BLaER1 treated with 17β-estradiol and CSF1 and Interleukin-3, amounts not matched to agents 10 nM and 100 nM (cell line): ENCODE measurements at regions not wholly inside any gene's neighbourhood (a gene's known extent, or its start where the extent isn't known, plus 50 kb on each side); places are given as distances from the start of the nearest gene placed in this dataset.

Source experiments
- H3K27ac ChIP-seq, 11 experiments: shearing (Covaris generic); formaldehyde crosslinking; 2 replicates each; pipeline ENCODE4 v1.8.1; 2022
- H3K27me3 ChIP-seq, 11 experiments: shearing (Covaris generic); formaldehyde crosslinking; 2 replicates each; pipeline ENCODE4 v1.8.1; 2022
- H3K36me3 ChIP-seq, 11 experiments: shearing (Covaris generic); formaldehyde crosslinking; 2 replicates each; pipeline ENCODE4 v1.8.1; 2022
- H3K4me1 ChIP-seq, 10 experiments: shearing (Covaris generic); formaldehyde crosslinking; 2 replicates each; pipeline ENCODE4 v1.8.1; 2022
- H3K4me2 ChIP-seq, 11 experiments: shearing (Covaris generic); formaldehyde crosslinking; 2 replicates each; pipeline ENCODE4 v1.8.1; 2022
- H3K4me3 ChIP-seq, 10 experiments: shearing (Covaris generic); formaldehyde crosslinking; 2 replicates each; pipeline ENCODE4 v1.8.1; 2022
- H3K9ac ChIP-seq, 11 experiments: shearing (Covaris generic); formaldehyde crosslinking; 2 replicates each; pipeline ENCODE4 v1.8.1; 2022
- H3K9me3 ChIP-seq, 11 experiments: shearing (Covaris generic); formaldehyde crosslinking; replicated peaks in 1 of 11; 2 replicates each; pipeline ENCODE4 v1.8.1; 2022
- H4K20me1 ChIP-seq, 11 experiments: shearing (Covaris generic); formaldehyde crosslinking; 2 replicates each; pipeline ENCODE4 v1.8.1; 2022
- Cebpa-rat ChIP-seq, 11 experiments: shearing (Covaris generic); IDR thresholded peaks; 2 replicates each; pipeline ENCODE4 v1.8.1; 2022

DNA sequence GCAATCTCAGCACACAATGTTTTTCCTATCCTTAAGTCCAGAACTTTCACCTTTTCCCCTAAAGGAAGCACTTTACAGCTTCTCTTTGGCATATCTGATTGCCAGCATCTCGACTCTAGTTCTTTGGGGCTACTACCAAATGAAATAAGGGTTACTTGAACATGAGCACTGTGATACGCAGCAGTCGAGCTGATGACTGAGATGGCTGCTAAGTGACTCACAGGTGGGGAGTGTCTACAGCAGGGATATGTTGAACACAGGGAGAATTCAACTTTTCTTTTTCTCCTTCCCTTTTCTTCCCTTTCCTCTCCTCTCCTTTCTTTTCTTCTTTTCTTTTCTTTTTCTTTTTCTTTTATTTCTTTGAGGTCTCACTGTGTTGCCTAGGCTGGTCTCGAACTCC lies 334.8 kb downstream of the MAF start:
- no peak for TF ChIP-seq Cebpa-rat (IDR thresholded peaks at IDR 0.05)
- no peaks in the 10 kb centered on the region for H3K36me3 ChIP-seq
- H3K9ac ChIP-seq, result no peak overlapping the region
- H3K27ac ChIP-seq, result 0 out of 22 replicates have a peak overlapping the region, but pooled peaks of 2 of the 11 experiments have one; percentile 30 to 39
- peak overlapping the region in 5 of 11 experiments; percentile 66 to 81 (median 75); a peak in 9 of 22 replicates for H3K4me2 ChIP-seq
- H3K27me3 ChIP-seq, result no peaks in the 10 kb centered on the region
- no peaks in the 10 kb centered on the region for H4K20me1 ChIP-seq
- H3K9me3 ChIP-seq, result 0 out of 22 replicates have a peak, but pooled peaks cover 0 to 5% (median 0%) of the 10 kb centered on the region in 11 experiments
- H3K4me3 ChIP-seq, result no peak overlapping the region
- peaks cover 10 to 96% (median 37%) of the 10 kb centered on the region in 10 experiments for H3K4me1 ChIP-seq

DNA sequence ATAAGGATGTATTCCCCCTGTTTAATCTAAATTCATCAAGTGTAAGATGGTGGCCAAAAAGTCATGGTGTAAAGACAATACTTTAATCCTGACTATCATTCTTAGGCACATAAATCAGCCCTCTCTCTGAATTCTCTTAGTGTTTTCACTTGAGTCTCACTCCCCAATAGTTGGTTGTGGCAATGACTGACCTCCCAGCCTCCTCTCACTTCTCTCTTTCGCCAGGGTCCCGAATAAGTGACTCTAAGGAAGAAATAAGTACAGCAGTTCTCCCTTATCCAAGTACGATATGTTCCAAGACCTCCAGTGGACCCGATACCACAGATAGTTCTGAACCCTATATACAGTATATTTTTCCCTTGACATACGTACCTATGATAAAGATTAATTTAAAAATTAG lies 335.3 kb downstream of the MAF start:
- H3K36me3 ChIP-seq, result no peaks in the 10 kb centered on the region
- no peak overlapping the region for H3K9ac ChIP-seq
- H3K4me2 ChIP-seq, result peak overlapping the region in 8 of 11 experiments; percentile 15 to 81 (median 70); a peak in 13 of 22 replicates
- no peak overlapping the region for H3K4me3 ChIP-seq
- no peak for TF ChIP-seq Cebpa-rat (IDR thresholded peaks at IDR 0.05)
- peak overlapping the region in 2 of 11 experiments; percentile 30 to 39; a peak in 3 of 22 replicates for H3K27ac ChIP-seq
- H3K4me1 ChIP-seq, result peaks cover 10 to 91% (median 36%) of the 10 kb centered on the region in 10 experiments
- H3K27me3 ChIP-seq, result no peaks in the 10 kb centered on the region
- no peaks in the 10 kb centered on the region for H4K20me1 ChIP-seq
- H3K9me3 ChIP-seq, result 0 out of 22 replicates have a peak, but pooled peaks cover 0 to 5% (median 0%) of the 10 kb centered on the region in 11 experiments

DNA sequence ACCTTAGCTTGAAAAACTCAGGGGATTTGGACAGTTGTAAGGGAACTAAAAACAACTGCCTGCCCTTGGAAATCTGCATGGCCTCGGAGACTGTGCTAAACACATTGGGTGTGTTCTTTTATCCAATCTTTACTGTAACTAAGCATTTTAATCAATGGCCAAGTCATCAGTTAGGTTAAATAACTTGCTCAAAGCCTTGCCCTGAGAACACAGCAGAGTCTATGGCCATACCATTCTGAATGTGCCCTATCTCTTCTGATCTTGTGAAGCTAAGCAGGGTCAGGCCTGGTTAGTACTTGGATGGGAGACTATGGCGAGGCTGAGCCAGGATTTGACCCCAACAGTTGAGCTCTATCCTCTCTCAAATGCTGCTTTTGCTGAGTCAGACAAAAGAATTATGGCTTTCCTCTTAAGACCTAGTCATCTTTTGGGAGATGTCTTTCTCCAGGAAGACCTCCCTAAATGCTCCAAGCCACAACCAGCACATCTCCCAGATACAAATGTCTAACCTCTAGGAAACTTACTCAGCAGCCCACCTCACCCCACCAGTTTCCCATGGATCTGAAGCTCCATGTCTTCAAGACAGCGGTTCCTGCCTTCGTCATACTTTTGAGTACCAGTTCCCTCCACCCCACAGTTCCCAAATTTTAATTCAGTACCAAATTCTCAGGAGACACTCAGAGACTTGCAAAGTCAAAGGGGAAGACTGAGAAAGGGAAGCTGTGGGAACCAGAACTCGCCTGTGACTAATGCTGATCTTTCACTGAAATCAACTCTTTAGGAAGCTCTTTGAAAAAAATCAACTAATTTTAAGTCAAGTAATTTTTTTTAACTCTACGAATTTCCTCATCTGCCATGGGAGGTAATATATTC lies 336.1 kb downstream of the MAF start:
- H4K20me1 ChIP-seq, result no peaks in the 10 kb centered on the region
- no peaks in the 10 kb centered on the region for H3K36me3 ChIP-seq
- H3K27ac ChIP-seq, result peak overlapping the region in 2 of 11 experiments; percentile 30 to 39; a peak in 3 of 22 replicates
- peak overlapping the region in 8 of 11 experiments; percentile 15 to 81 (median 70); a peak in 13 of 22 replicates for H3K4me2 ChIP-seq
- peaks cover 6 to 84% (median 29%) of the 10 kb centered on the region in 10 experiments for H3K4me1 ChIP-seq
- H3K9me3 ChIP-seq, result 0 out of 22 replicates have a peak, but pooled peaks cover 0 to 5% (median 0%) of the 10 kb centered on the region in 11 experiments
- H3K9ac ChIP-seq, result no peak overlapping the region
- H3K4me3 ChIP-seq, result no peak overlapping the region
- H3K27me3 ChIP-seq, result no peaks in the 10 kb centered on the region
- TF ChIP-seq Cebpa-rat (IDR thresholded peaks at IDR 0.05), result no peak

GRCh38 chr16:79263425-79263824 lies 337.1 kb downstream of the MAF start:
- Histone ChIP-seq H3K27ac (0 out of 22 replicates have a peak overlapping the region, but pooled peaks of 1 of the 11 experiments have one; percentile 7), H3K9ac (no peak overlapping the region), H3K27me3 (no peaks in the 10 kb centered on the region), H3K36me3 (no peaks in the 10 kb centered on the region), H3K9me3 (0 out of 22 replicates have a peak, but pooled peaks cover 0 to 5% (median 0%) of the 10 kb centered on the region in 11 experiments), H3K4me1 (peaks cover 0 to 73% (median 20%) of the 10 kb centered on the region in 10 experiments; a peak in 14 of 20 replicates), H4K20me1 (no peaks in the 10 kb centered on the region), H3K4me2 (peak overlapping the region in 5 of 11 experiments; percentile 66 to 81 (median 75); a peak in 10 of 22 replicates), H3K4me3 (no peak overlapping the region)
- no peak for TF ChIP-seq Cebpa-rat (IDR thresholded peaks at IDR 0.05)
